GM19351 (cell line): ENCODE measurements at regions not wholly inside any gene's neighbourhood (a gene's known extent, or its start where the extent isn't known, plus 50 kb on each side); places are given as distances from the start of the nearest gene placed in this dataset.
A peak's percentile ranks its signal among the peaks of the same experiment; 100 is the strongest.
"Not testable (repeated sequence)": the region's sequence is repeated elsewhere in the genome, so short reads cannot be mapped to it uniquely, and the experiment has no call there.

Experiments used
- ATAC-seq: cut with Tn5 transposase; IDR thresholded peaks from one replicate; pipeline ENCODE4 v1.9.1; 2021; ENCODE audit warnings: mild to moderate bottlenecking, moderate library complexity; ENCODE audit not compliant: unreplicated experiment

DNA sequence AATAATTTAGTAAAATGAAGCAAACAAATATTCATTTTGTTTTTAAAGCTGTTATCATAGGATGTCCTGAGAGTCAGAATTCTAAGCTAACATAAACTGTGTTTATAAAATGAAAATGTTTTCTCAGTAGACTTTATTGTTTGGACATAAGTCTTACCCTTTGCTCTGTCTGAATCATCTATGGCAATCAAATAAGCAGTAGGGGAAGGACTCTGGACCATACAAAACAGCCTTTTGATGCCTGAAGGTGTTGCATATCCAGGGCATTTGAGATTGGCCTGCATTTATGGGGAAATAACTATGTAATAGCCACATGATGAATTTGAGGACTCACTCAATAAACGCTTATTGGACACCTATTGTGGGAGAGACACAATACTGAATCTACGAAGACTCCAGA lies 123.0 kb upstream of the ATP5MC3 start:
- no peak for ATAC-seq

DNA sequence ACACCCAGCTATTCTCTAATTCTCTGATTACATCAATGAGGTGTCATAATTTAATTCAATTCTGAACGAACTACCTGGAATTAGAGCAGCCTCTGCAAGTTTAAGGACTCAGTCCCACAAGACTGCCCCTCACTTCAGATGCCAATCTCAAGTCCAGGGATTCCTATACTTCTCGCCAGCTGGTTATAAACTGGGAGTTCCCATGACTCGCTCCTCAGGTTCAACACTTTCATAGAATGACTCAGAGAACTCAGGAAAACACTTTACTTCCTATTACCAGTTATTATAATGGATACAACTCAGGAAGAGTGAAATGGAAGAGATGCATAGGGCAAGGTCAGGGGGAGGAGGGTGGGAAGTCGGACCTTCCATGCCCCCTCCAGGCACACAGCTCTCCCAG lies 112.3 kb upstream of the ATP5MC3 start:
- ATAC-seq: no peak

DNA sequence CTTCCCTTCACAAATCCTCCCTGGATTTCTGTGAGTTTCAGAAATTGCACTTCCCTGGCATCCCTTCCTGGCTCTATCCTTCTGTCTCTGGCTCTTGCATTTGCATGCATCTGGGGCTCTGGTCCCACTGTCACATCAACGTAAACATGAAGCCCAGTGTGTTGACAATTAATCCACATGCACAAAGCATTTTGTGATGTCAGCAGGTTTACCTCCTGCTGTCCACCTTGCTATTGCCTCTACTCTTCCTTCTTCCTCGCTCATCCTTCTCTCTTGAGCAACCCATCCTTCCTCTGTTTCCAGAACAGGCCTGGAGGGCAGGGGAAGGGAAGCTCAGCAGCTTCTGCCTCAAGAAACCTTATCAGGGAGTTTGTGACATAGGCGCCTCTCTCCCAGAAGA lies 111.7 kb upstream of the ATP5MC3 start:
- no peak for ATAC-seq

DNA sequence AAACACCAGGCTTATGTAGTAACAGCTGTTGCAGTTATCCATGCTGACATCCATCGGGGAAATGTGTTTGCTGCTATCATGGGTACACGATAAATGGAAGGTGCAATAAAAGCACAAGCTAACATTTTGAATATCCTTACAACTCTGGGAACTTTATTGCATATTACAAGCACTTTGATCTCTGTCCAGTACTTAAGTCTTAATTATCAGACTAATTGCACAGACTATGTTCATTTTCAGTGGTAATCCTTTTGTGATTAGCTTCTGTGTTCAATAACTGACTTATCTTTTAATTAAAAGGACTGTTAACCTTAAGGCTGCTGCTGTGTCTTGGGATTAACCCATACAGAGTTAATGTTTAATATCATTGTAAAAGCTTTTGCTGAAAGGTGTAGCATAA lies 101.4 kb upstream of the ATP5MC3 start:
- ATAC-seq: no peak

DNA sequence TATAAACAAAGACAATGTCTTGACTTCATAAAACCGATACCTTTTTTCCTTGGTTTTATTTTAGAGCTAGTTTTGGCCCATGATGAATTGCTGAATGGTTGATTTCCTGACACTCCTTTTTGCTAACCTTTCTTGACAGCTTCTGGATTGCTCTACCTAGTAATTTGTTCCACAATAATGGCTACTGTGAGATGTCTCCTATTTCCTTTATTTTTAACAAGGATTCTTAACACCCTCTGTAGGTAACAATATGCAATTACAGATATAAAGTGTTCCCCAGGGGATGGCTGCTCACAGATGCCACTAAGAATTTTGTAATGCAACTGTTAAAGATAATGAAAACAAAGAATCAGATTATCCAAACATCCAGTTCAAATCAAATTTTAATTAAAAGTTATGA lies 100.8 kb upstream of the ATP5MC3 start:
- peak; percentile 75 for ATAC-seq

DNA sequence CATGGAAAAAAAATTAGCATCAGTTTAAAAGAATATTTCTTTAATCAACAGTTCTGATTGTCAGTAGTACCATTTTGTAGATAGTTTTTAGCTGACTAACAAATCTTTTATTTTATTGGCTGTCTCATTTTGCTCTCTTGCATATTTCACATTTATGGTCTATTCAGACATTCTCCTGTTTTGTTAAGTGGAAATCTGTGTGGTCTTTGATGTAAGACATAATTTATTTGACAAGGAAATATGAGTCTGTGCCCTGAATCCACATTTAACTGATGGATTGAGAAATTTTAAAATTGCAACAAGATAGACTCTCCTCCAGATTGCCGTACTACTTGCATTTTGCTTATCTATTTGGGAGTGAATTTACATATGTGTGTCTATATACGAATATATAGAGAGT lies 96.3 kb upstream of the ATP5MC3 start:
- ATAC-seq: no peak

DNA sequence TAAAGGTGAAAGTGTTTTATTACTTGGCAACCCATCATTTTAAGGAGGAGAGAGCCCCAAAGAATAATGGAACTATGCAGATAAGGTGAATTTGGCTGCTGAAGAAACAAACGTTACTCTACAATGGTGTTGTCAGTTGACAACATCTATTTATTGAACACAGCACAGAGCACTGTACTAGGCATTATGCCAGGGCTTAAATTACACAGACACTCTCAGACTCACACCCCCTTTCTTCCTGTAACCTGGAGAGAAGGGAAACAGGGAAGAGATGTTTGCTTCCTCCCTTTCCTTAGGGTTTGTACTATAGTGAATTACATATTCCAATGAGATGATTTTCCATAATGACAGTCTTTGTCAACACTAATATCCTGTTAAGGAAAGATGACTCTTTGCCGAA lies 94.0 kb upstream of the ATP5MC3 start:
- no peak for ATAC-seq

DNA sequence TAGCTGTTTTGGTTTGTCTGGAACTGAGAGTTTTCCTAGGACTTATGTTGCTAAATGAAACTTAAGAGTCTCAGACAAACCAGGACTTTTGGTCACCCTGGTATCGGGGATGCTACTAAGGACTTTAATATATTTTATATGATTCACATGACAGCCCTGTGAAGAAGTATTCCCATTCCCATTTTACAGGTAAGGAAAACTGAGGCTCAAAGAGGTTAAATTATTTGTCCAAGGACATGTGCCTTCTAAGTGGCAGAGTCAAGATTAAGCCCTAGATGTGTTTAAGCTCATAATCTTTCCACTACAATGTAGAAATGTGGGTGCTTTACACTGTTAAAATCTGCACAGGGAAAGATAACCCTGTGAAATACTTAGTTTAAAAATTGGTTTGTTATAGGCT lies 77.7 kb upstream of the ATP5MC3 start:
- ATAC-seq: no peak

DNA sequence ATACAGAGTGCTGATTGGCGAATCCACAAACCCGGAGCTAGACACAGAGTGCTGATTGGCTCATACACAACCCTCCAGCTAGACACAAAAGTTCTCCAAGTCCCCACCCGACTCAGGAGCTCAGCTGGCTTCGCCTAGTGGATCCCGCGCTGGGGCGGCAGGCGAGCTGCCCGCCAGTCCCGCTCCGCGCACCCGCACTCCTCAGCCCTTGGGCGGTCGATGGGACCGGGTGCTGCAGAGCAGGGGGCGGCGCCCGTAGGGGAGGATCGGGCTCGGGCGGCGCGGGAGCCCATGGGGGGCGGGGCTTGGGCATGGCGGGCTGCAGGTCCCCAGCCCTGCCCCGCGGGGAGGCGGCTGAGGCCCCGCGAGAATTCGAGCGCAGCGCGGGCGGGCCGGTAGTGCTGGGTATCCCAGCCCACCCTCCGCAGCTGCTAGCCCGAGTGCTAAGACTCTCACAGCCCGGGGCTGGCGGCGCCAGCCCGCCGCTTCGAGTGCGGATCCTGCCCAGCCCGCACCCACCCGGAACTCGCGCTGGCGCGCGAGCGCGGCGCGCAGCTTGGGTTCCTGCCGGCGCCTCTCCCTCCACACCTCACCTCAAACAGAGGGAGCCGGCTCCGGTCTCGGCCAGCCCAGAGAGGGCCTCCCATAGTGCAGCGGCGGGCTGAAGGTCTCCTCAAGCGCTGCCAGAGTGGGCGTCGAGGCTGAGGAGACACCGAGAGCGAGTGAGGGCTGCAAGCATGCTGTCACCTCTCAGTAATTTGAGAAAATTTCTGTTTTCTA lies 75.5 kb upstream of the ATP5MC3 start:
- no peak for ATAC-seq

DNA sequence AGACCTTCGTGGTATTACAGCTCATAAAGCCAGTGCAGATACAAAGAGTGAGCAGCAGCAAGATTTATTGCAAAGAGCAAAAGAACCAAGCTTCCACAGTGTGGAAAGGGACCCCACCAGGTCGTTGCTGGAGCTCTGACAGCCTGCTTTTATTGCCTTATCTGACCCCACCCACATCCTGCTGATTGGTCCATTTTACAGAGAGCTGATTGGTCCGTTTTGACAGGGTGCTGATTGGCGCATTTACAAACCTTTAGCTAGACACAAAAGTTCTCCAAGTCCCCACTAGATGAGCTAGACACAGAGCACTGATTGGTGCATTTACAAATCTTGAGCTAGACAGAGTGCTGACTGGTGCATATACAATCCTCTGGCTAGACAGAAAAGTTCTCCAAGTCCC lies 74.9 kb upstream of the ATP5MC3 start:
- not testable (repeated sequence) for ATAC-seq

DNA sequence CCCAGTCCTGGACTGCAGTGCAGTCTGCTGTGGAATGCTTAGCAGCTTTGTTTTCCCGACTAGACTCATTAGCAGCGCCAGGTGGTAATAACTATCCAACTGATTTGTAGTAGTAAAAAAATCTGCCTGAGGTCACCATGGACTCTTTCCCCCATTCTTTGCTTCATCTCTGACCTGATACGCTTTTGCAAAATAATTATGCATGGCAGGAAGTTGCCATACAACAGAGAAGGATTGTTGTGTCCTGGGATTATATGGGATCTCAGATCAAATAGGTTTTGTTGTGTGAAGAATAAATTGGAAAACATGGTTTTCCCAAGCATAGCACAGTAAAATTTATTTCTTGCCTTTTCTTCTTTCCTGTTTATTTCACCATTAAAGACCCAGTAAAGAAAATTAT lies 72.4 kb upstream of the ATP5MC3 start:
- ATAC-seq: no peak

DNA sequence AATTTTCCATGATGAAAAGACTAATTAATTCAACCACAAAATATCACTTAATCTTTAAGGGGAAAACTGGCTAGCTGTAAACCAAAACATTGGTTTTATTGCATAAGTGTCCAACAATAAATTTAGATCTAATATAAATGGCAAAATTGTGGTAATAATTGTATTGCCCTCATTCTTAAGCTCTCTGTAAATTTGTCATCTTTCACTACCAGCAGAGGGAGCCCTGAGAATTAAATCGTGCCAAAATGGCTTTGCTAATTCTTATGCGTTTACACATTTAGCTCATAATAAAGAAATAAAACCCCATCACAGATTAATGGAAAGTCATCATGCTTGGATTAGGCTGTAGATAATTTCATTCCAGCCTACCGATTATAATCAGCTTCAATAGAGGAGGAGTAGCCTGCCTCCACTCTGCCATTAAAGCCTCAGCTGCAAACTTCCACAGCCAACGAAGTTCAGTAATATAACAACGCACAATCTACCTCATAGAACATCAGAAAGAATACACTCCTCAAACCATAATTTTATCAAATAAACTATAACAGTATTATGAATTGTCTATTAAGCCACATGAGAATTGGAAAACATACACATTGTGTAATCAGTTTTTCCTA lies 70.0 kb upstream of the ATP5MC3 start:
- ATAC-seq: no peak

DNA sequence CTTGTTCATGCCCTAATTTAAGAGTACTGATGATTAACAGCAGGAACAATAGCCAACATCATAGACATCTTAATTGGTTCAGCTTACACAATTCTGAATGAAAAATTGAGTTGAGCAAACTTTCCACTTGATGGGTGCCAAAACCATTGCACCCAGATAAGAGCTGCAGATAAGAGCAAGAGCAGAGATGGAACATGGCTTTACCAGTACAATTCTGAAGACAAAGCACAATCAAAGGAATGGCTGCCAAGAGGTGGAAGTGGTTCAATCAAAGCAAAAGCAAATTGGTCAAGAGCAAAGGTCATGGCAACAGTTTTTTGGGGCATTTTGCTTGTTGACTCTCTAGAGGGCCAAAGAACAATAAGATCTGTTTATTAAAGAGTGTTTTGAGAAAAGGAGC lies 65.6 kb upstream of the ATP5MC3 start:
- ATAC-seq: no peak

DNA sequence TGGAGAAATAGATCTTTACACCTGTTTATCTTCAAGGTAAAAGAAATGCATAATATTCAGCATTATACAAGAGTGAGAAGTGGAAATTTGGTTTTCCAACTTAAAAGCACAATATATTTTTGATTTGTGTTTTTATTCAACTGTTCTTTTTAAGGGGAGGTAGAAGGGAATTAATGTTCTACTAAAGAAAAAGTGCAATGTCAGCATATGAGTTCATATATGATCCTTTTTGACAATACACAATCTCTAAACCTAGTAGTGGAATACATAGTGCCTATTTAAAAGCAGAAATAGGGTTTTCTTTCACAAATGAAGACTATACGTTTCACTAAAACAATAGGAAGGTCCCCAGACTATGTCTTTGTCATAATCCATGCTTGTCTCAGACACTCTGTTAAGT lies 63.2 kb upstream of the ATP5MC3 start:
- no peak for ATAC-seq

DNA sequence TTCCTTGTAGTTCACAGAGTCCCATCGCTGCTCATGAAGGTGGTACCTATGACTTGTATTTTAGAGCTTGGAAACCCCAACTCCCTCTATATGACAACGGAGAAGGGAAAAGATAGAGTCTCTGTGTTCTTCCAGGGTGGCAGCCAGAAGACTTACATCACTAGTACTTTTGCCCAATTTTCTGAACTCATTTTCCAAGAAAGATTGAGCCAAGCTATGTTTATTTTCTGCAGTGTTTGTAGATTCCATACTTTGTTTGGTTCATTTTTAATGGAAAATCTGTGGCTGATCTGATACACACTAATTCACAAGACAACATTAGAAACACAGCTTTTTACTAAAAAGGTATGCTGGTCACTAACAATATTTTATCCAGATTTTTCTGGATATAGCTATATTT lies 60.2 kb upstream of the ATP5MC3 start:
- no peak for ATAC-seq

DNA sequence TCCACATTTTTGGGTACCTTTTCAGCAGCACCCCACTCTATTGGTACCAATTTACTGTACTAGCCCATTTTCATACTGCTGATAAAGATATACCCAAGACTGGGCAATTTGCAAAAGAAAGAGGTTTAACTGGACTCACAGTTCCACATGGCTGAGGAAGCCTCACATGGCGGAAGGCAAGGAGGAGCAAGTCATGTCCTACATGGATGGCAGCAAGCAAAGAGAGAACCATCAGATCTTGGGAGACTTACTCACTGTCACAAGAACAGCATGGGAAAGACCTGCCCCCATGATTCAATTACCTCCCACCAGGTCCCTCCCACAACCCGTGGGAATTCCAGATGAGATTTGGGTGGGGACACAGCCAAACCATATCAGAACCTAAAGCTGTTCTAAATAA lies 58.5 kb upstream of the ATP5MC3 start:
- ATAC-seq: not testable (repeated sequence)

DNA sequence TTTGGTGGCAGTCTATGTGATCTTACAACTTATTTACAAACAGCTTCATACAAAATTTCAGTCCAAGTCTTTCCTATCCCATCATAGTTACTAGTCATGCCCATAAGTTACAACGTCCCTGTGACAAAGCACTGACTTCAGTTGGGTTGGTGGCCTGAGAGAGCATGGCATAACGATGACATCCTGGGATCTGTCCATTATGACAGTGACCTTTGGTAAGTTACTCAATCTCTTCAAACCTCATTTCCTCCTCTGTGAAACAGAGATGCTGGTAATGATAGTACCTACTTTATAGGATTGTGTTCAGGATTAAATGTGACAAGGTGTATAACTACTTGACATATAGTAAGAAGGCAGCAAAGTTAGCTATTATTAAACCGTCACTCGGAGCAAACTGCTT lies 55.4 kb upstream of the ATP5MC3 start:
- no peak for ATAC-seq

DNA sequence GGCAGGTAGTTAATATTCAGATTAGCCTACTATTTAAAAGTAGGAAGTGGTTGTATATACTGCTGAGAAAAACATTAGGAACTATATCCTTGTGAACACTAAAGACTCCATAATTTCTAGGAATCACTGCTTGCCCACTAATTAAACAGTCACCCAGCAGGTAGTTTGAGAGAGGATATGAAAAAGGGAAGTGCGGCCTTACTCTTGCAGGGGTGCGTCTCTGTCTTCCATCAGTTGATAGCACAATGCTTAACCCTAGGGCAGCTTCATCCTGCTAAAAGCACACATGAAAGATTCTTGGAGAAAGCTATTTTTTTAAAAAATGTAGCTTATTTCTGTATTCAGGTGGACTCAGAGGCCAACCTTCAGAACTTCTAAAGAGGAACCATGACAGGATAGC lies 53.1 kb upstream of the ATP5MC3 start:
- peak; percentile 90 for ATAC-seq

DNA sequence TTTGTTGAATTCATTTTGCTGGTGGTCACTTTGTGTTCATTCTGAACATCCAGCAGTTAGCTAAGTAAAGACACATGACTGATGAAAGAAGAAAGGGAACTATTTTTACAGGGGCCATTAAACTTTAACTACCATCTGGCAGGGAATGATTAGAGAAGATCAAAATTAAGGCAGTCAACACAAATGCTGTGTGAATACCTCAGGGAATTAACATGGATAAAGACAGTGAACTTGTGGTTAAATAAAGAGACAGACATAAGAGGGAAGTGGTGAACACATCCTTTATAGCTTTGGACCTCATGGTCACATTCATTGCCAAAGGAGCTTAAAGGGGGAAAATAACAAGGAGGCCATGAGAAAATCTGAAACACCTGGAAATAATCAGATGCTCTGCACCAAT lies 52.6 kb upstream of the ATP5MC3 start:
- no peak for ATAC-seq

DNA sequence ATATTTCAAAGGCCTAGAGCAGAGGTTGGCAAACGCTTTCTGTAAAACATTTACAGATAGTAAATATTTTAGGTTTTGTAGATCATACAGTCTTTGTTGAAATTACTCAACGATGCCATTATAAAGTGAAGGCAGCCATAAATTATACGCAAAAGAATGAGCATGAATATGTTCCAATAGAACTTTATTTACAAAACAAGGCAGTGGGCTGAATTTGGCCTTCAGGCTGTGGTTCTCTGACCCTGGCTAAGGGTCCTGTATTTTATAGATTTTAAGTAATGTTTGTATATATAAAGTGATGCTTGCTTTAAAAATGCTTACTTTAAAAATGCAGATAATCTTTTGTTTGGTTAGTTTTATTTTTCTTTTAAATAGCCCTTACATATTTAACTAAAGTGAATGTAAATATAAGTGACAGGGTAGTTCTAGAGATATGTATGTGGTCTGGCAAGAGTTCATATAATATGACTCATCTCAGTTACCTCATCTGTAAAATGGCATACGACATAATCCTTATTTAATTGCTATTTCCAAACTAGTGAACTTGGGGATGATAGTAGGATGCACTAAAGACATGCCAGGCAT lies 51.7 kb upstream of the ATP5MC3 start:
- ATAC-seq: no peak
